Activated CD4-positive, alpha-beta memory T cell treated with anti-CD3 and anti-CD28 coated beads, Interleukin-2, amount 10 ng/mL, durations not matched to agents 7 days and 5 days (primary cell): ENCODE measurements at regions not wholly inside any gene's neighbourhood (a gene's known extent, or its start where the extent isn't known, plus 50 kb on each side); places are given as distances from the start of the nearest gene placed in this dataset.

ENCODE experiments used
- CTCF ChIA-PET: fragments of 350-600 bp; sonication (Branson Sonifier 250); formaldehyde crosslinking; loops from one replicate; lab custom pipeline; 2021; ENCODE audit warnings: antibody characterized with exemption, inconsistent platforms; lab: Charles Lee
- POLR2A ChIA-PET: fragments of 350-600 bp; sonication (Branson Sonifier 250); formaldehyde crosslinking; loops from one replicate; lab custom pipeline; 2021; ENCODE audit warnings: antibody characterized with exemption; lab: Charles Lee
- DNase-seq: peaks from one replicate; pipeline ENCODE4 v3.0.0-alpha.2; 2020
- H3K27ac Mint-ChIP-seq: one replicate; pipeline ENCODE4 v1.8.0; 2021; ENCODE audit warnings: mild to moderate bottlenecking, mixed read lengths
- H3K27me3 Mint-ChIP-seq: one replicate; pipeline ENCODE4 v1.8.0; 2021; ENCODE audit warnings: mixed read lengths
- H3K36me3 Mint-ChIP-seq: one replicate; pipeline ENCODE4 v1.8.0; 2021; ENCODE audit warnings: low read depth, mixed read lengths
- H3K4me1 Mint-ChIP-seq: one replicate; pipeline ENCODE4 v1.8.0; 2021; ENCODE audit warnings: mixed read lengths
- H3K4me3 Mint-ChIP-seq: one replicate; pipeline ENCODE4 v1.8.0; 2021; ENCODE audit warnings: mild to moderate bottlenecking, mixed read lengths
- H3K9me3 Mint-ChIP-seq: one replicate; pipeline ENCODE4 v1.8.0; 2021; ENCODE audit warnings: mixed read lengths

DNA sequence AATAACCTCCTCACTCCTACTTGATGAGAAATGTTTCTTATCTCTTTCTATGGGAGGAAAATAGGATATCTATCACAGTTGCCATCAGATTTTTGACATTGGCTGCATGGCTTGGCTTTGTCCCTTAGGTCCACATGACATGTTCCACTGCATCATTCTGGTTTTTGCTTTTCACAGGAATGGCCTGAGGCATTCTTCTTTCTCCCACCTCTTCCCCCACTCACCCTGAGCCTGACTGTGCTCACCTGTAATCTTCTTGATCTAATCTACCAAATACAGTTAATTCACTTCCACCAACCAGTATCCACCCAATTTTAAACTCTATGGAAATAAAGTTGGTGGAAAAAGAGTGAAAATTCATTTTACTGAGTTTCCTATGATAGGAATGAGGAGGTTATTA is 763.5 kb upstream of the CELF4 start:
- Mint-ChIP-seq H3K27ac (no peak overlapping the region), H3K27me3 (no peaks in the 10 kb centered on the region), H3K4me1 (no peaks in the 10 kb centered on the region), H3K9me3 (no peaks in the 10 kb centered on the region), H3K36me3 (no peaks in the 10 kb centered on the region), H3K4me3 (no peak overlapping the region)
- no peak for DNase-seq
- ChIA-PET CTCF (no interaction called here), POLR2A (no interaction called here)

DNA sequence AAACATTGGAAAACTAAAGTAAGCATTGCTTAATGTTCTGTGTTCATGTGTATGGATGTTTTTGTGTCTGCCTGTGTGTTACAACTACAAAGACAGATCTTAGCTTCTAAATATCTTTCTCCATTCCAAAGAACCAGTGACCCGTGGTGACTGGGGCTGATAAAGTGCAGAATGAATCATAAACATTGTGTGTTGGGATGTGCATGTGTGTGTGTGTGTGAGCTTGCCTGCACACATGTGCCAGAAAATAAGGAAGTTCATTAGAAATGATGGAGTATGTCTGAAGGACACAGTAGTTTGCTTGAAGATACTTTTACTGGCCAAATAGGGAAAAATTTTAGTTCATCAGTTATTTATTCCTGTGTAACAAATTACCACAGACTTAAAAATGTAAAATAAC is 756.6 kb upstream of the CELF4 start:
- no peak for DNase-seq
- no peaks in the 10 kb centered on the region for H3K27me3 Mint-ChIP-seq
- H3K9me3 Mint-ChIP-seq, result peaks cover 2% of the 10 kb centered on the region
- POLR2A ChIA-PET, result no interaction called here
- H3K27ac Mint-ChIP-seq, result no peak overlapping the region
- CTCF ChIA-PET, result no interaction called here
- no peaks in the 10 kb centered on the region for H3K4me1 Mint-ChIP-seq
- no peak overlapping the region for H3K4me3 Mint-ChIP-seq
- no peaks in the 10 kb centered on the region for H3K36me3 Mint-ChIP-seq

DNA sequence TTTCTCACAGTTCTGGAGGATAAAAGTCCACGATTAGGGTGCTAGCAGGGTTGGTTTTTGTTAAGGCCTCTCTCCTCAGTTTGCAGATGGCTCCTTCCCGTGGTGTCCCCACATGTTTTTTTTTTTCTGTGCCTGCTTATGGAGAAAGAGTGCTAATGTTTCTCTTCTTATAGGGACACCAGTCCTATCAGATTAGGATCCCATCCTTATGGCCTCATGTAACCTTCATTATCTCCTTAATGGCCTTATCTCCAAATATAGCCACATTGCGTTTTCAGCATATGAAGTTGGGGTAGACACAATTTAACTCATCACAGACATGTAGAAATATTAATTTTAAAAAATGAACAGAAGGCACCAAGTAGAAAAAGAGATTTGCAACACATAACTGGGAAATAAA is 755.7 kb upstream of the CELF4 start:
- Mint-ChIP-seq H3K9me3 (peaks cover 2% of the 10 kb centered on the region), H3K27ac (no peak overlapping the region), H3K27me3 (no peaks in the 10 kb centered on the region), H3K4me1 (no peaks in the 10 kb centered on the region), H3K36me3 (no peaks in the 10 kb centered on the region), H3K4me3 (no peak overlapping the region)
- POLR2A ChIA-PET, result no interaction called here
- CTCF ChIA-PET, result no interaction called here
- no peak for DNase-seq

DNA sequence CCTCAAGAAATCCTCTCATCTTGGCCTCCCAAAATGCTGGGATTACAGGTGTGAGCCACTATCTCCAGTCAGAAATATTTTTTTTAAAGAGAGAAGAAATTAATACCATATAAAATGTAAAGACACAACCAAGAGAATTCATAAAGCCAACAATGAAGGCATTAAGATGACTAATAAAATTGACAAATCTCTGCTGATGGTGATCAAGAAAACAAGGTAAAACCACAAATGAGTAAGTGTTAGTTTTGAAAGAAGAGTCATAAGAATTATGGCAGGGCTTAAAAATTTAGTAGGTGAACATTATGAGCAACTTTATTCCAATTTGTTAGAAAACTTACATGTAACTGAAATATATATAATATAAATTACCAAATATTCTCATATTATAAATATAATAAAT is 752.8 kb upstream of the CELF4 start:
- Mint-ChIP-seq H3K27me3 (no peaks in the 10 kb centered on the region), H3K4me3 (no peak overlapping the region), H3K9me3 (peaks cover 7% of the 10 kb centered on the region), H3K36me3 (no peaks in the 10 kb centered on the region), H3K27ac (no peak overlapping the region), H3K4me1 (no peaks in the 10 kb centered on the region)
- DNase-seq, result no peak
- ChIA-PET CTCF (no interaction called here), POLR2A (no interaction called here)

DNA sequence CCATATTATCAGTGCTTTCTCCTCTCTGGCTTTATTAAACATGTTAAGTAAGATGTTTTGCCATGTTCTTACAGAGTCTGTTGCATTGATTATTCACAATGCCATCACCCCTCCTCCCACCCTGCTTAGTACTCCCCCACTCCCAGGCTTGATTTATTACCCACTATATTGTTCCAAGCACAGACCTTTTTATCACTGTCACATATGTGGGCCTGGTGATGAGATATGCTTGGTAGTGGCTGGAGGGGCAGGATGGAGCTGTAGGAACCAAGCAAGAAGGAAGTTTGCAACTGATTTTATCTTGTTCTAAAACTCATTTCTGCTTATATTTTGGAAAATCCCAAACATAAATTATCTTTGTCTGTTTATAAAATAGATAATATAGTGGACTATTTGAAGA is 748.2 kb upstream of the CELF4 start:
- no peaks in the 10 kb centered on the region for H3K36me3 Mint-ChIP-seq
- no peak overlapping the region for H3K4me3 Mint-ChIP-seq
- H3K27ac Mint-ChIP-seq, result no peak overlapping the region
- no peaks in the 10 kb centered on the region for H3K27me3 Mint-ChIP-seq
- POLR2A ChIA-PET, result no interaction called here
- H3K9me3 Mint-ChIP-seq, result peaks cover 8% of the 10 kb centered on the region
- CTCF ChIA-PET, result no interaction called here
- no peak for DNase-seq
- H3K4me1 Mint-ChIP-seq, result no peaks in the 10 kb centered on the region

DNA sequence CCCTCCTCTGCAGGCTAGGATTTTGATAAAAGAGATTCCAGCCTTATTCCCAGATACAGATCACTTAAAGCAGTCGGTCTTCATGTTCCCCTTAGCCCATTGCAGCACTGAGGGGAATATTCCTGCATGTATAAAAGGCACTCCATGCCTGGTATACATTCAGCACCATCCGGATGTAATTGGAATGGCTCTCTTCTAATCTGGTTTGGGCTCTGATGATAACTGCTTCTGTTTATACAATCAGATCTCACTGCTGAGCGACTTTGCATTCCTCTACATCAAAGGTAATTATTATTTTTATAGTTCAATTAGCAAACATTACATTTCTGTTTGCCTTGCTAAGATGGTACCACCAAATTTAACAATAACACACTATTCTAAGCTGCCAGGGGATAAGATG is 746.9 kb upstream of the CELF4 start:
- Mint-ChIP-seq H3K36me3 (no peaks in the 10 kb centered on the region), H3K4me1 (no peaks in the 10 kb centered on the region), H3K4me3 (no peak overlapping the region), H3K27me3 (no peaks in the 10 kb centered on the region), H3K27ac (no peak overlapping the region), H3K9me3 (peaks cover 8% of the 10 kb centered on the region)
- no peak for DNase-seq
- ChIA-PET CTCF (interaction anchor here (0.6 kb wide), 1 partner anchor 55 kb away, joined by 5 read pairs; no protein-coding TSS in a partner anchor), POLR2A (no interaction called here)

DNA sequence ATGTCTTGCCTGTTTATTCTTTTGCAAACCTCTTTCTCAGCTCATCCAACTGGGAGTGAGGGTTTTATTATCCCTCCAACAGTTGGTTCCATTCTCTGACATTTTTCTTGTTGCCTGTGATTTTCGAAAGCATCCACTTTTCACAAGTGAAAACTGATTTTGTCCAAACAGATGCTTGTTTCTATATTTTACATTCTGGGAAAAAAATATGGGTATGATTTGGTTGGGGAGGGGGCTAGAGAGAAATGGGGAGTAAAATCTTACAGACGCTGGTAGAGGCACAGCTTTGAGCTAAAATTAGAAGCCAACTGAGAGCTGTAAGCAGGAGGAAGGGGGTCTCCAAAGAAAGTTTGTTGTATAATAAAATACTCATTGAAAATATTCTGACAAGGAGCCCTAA is 745.3 kb upstream of the CELF4 start:
- no peak for DNase-seq
- H3K27me3 Mint-ChIP-seq, result no peaks in the 10 kb centered on the region
- ChIA-PET POLR2A (no interaction called here), CTCF (no interaction called here)
- no peaks in the 10 kb centered on the region for H3K36me3 Mint-ChIP-seq
- no peaks in the 10 kb centered on the region for H3K4me1 Mint-ChIP-seq
- peaks cover 8% of the 10 kb centered on the region for H3K9me3 Mint-ChIP-seq
- H3K27ac Mint-ChIP-seq, result no peak overlapping the region
- H3K4me3 Mint-ChIP-seq, result no peak overlapping the region

DNA sequence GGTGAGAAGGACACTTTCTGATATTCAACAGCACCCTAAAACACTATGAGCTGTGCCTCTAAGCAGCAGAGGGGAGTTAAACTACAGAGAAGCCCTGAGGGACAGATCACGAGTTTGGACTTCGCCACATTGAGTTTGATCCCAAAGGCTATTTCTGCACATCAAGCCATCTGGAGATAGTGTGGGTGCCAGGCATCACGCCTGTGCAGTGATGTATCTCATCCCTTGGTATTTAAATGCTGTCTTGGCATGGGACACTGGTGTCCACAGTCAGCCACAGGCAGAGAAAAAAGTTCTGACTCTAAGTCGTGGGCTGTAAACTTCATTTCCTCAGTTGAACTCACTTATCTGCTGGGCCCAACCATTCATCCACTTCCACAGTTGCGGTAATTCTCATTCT is 742.3 kb upstream of the CELF4 start:
- Mint-ChIP-seq H3K4me3 (no peak overlapping the region), H3K4me1 (no peaks in the 10 kb centered on the region), H3K27me3 (no peaks in the 10 kb centered on the region), H3K36me3 (no peaks in the 10 kb centered on the region), H3K9me3 (peaks cover 3% of the 10 kb centered on the region), H3K27ac (no peak overlapping the region)
- POLR2A ChIA-PET, result no interaction called here
- CTCF ChIA-PET, result no interaction called here
- no peak for DNase-seq

DNA sequence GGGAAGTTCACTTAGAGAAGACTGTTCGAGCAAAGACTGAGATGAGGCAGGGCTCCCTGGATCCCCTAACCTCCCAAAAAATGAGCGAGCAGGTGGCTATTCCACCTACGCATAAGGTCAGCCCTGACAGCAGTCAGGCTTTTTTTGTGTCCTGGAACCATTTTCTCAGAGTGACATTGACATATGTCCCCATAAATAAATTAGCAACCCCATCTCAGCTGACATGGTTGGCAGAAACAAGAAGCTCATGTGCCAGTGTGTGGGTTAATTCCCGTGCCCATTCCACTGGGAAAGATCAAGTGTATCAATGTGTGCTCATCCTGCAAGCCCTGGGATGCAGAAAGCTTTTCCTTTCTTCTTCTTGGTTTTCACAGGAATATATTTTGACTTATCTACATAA is 740.4 kb upstream of the CELF4 start:
- POLR2A ChIA-PET, result no interaction called here

DNA sequence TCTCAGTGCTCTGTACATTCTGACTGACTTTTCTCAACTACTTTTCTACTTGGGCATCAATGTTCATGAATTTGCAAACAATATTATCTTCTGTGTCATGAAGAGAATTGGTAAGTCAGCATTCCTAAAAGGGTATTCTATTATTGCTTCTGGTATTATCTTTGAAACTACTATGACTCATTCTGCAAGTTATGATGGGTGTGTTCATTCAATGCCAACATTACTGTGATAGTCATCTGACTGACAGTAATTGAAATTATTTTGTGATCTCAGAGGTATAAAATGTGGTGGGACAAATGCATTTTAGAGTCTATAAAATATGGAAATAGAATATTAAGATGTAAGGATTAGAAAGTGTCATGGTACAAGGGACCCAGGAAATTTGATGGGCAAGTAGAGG is 736.0 kb upstream of the CELF4 start:
- Mint-ChIP-seq H3K27ac (no peak overlapping the region), H3K36me3 (no peaks in the 10 kb centered on the region), H3K27me3 (no peaks in the 10 kb centered on the region), H3K4me1 (no peaks in the 10 kb centered on the region), H3K9me3 (peaks cover 3% of the 10 kb centered on the region), H3K4me3 (no peak overlapping the region)
- ChIA-PET POLR2A (no interaction called here), CTCF (no interaction called here)
- DNase-seq, result no peak

More for the DNA sequence above, 740.4 kb upstream of the CELF4 start:
- CTCF ChIA-PET, result no interaction called here
- Mint-ChIP-seq H3K36me3 (no peaks in the 10 kb centered on the region), H3K4me3 (no peak overlapping the region), H3K9me3 (peaks cover 3% of the 10 kb centered on the region), H3K27ac (no peak overlapping the region), H3K4me1 (no peaks in the 10 kb centered on the region), H3K27me3 (no peaks in the 10 kb centered on the region)
- no peak for DNase-seq

DNA sequence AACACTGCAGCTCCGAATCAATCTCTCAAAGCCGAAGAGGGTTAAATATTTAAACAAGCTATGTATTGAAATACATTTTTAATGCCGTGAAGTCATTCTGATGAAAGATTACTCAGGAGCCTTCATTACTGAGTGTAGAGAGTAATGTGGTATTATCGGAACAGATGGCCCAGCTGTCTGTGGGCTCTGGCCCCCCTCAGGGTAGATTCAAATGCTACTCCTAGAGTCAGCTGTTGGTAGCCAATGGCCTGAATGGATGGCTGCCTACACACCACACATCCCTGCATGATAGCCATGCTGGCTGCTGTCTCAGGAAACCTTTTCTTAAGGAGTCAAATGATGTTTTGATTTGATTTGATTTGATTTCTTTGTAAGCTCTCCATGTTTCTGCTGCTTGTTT is 732.3 kb upstream of the CELF4 start:
- ChIA-PET POLR2A (no interaction called here), CTCF (no interaction called here)
- Mint-ChIP-seq H3K4me1 (no peaks in the 10 kb centered on the region), H3K4me3 (no peak overlapping the region), H3K36me3 (no peaks in the 10 kb centered on the region), H3K9me3 (peaks cover 5% of the 10 kb centered on the region), H3K27ac (no peak overlapping the region), H3K27me3 (no peaks in the 10 kb centered on the region)
- DNase-seq, result no peak

DNA sequence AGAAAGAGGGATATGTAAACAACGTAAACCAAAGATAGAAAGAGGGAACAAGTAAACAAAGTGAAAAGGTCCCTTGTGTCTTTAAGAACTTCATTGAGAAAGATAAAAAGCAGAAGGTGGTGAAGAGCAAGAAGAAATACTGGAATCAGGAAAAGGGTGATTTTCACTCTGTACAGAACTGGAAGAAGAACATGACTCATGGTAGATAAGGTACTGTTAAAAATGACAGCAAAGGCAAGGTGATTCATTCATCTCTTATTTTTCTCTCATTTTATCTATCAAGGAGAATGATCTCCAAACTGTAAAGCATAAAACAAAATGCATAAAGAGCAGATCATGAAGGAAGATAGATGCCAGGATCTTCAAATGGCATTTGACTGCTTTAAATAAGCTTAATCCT is 724.6 kb upstream of the CELF4 start:
- H3K4me1 Mint-ChIP-seq, result no peaks in the 10 kb centered on the region
- no peak for DNase-seq
- H3K9me3 Mint-ChIP-seq, result peaks cover 3% of the 10 kb centered on the region
- CTCF ChIA-PET, result no interaction called here
- no peak overlapping the region for H3K4me3 Mint-ChIP-seq
- no peaks in the 10 kb centered on the region for H3K27me3 Mint-ChIP-seq
- no peaks in the 10 kb centered on the region for H3K36me3 Mint-ChIP-seq
- POLR2A ChIA-PET, result no interaction called here
- H3K27ac Mint-ChIP-seq, result no peak overlapping the region

DNA sequence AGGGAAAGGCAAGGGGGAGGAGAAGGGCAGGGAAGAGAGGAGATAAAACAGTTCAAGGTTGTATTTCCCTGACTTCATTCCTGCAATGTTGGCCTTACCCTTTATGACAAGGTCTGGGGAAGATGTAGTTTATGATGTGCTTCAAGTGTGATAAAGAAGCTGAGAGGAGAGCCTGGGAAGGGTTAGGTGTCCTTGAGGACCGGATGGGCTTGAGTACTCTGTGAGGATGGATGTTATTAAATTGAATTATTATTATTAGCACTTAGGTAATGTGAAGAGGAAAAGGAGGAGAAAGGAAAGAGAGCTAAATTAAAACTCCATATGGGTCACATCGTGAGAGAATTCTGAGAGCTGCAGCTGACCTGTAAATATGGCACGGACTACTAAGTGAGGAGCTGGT is 719.4 kb upstream of the CELF4 start:
- CTCF ChIA-PET, result no interaction called here
- DNase-seq, result no peak
- Mint-ChIP-seq H3K27me3 (no peaks in the 10 kb centered on the region), H3K4me1 (no peaks in the 10 kb centered on the region), H3K4me3 (no peak overlapping the region), H3K9me3 (peaks cover 11% of the 10 kb centered on the region), H3K36me3 (no peaks in the 10 kb centered on the region), H3K27ac (no peak overlapping the region)
- POLR2A ChIA-PET, result no interaction called here

DNA sequence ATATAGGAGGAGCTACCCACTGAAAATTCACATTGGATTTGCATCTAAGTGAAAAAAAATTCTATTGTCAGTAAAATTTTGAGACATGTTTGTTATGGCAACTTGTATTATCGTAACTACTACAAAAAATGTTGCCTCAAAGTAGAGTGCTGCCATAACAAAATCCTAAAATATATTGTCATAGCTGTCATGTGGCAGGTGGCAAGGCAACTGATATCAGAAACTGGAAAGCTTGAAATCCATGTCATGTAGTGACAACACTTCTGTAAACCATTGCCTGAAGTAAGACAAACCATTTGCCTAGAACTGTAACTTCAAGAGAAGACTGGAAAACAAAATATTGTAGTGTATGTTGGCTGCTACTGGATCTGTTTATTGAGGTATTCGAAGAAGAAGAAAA is 697.5 kb upstream of the CELF4 start:
- Mint-ChIP-seq H3K4me1 (no peaks in the 10 kb centered on the region), H3K9me3 (peaks cover 9% of the 10 kb centered on the region), H3K36me3 (no peaks in the 10 kb centered on the region), H3K4me3 (no peak overlapping the region), H3K27ac (no peak overlapping the region), H3K27me3 (no peaks in the 10 kb centered on the region)
- ChIA-PET CTCF (no interaction called here), POLR2A (no interaction called here)
- DNase-seq, result no peak

DNA sequence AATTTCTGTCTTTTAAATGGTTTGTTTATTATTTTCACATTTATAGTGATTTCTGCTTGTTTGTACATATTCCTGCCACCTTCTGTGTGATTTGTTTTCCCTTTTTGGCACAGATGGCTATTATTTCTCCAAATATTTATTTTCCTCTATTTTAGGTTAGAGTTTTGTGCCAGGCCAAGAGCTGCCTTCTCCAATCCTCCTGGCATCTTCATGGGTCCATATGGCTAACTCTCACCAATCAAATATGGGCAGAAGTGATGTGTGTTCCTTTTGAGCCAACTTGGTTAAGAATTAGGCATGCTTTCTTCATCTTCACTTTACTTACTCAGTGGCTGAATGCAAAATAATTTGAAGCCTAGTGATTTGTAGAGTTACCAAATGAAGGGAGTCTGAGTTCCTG is 697.1 kb upstream of the CELF4 start:
- Mint-ChIP-seq H3K27ac (no peak overlapping the region), H3K36me3 (no peaks in the 10 kb centered on the region), H3K4me1 (no peaks in the 10 kb centered on the region)

More for the DNA sequence above, 697.1 kb upstream of the CELF4 start:
- ChIA-PET POLR2A (no interaction called here), CTCF (no interaction called here)
- peaks cover 5% of the 10 kb centered on the region for H3K9me3 Mint-ChIP-seq
- H3K4me3 Mint-ChIP-seq, result no peak overlapping the region
- H3K27me3 Mint-ChIP-seq, result no peaks in the 10 kb centered on the region
- no peak for DNase-seq
